ENCODE measurements at regions not wholly inside any gene's neighbourhood (a gene's known extent, or its start where the extent isn't known, plus 50 kb on each side); places are given as distances from the start of the nearest gene placed in this dataset.

GRCh38 chr20:57828696-57829095, 118.9 kb upstream of the PMEPA1 start:
- Histone ChIP-seq H3K27ac (no peak overlapping the region), H3K36me3 (no peaks in the 10 kb centered on the region), H3K4me3 (no peak overlapping the region), H3K27me3 (no peaks in the 10 kb centered on the region), H3K4me1 (peaks cover 0 to 6% of the 10 kb centered on the region in 2 donors), H3K9me3 (no peaks in the 10 kb centered on the region)
- intact Hi-C loops (cut with DNase I), result no loop called here
- no peak for TF ChIP-seq CTCF (IDR thresholded peaks at IDR 0.05)
- DNase-seq (ENCODE audit: low spot score in 2 of 2), result no peak

GRCh38 chr20:57826666-57827287, 117.0 kb upstream of the PMEPA1 start:
- intact Hi-C loops (cut with DNase I), result no loop called here
- H3K4me1 ChIP-seq, result peaks cover 0 to 6% of the 10 kb centered on the region in 2 donors
- H3K4me3 ChIP-seq, result no peak overlapping the region
- H3K27ac ChIP-seq, result no peak overlapping the region
- no peak for TF ChIP-seq CTCF (IDR thresholded peaks at IDR 0.05)
- H3K36me3 ChIP-seq, result no peaks in the 10 kb centered on the region
- DNase-seq (ENCODE audit: low spot score in 2 of 2), result no peak
- no peaks in the 10 kb centered on the region for H3K9me3 ChIP-seq
- H3K27me3 ChIP-seq, result no peaks in the 10 kb centered on the region

GRCh38 chr20:57824909-57825308, 115.1 kb upstream of the PMEPA1 start:
- Histone ChIP-seq H3K27ac (no peak overlapping the region), H3K4me3 (no peak overlapping the region), H3K9me3 (no peaks in the 10 kb centered on the region), H3K4me1 (peaks cover 0 to 6% of the 10 kb centered on the region in 2 donors), H3K36me3 (no peaks in the 10 kb centered on the region), H3K27me3 (no peaks in the 10 kb centered on the region)
- DNase-seq (ENCODE audit: low spot score in 2 of 2), result no peak
- no peak for TF ChIP-seq CTCF (IDR thresholded peaks at IDR 0.05)
- intact Hi-C loops (cut with DNase I), result no loop called here

- no peak for TF ChIP-seq CTCF (IDR thresholded peaks at IDR 0.05)
- intact Hi-C loops (cut with DNase I), result no loop called here
- Histone ChIP-seq H3K4me1 (peaks cover 0 to 6% of the 10 kb centered on the region in 2 donors), H3K9me3 (no peaks in the 10 kb centered on the region), H3K27ac (no peak overlapping the region), H3K36me3 (no peaks in the 10 kb centered on the region), H3K27me3 (no peaks in the 10 kb centered on the region), H3K4me3 (no peak overlapping the region)
- DNase-seq (ENCODE audit: low spot score in 2 of 2), result no peak
Observed at GRCh38 chr20:57821935-57822334, 112.1 kb upstream of the PMEPA1 start.

- Histone ChIP-seq H3K36me3 (no peaks in the 10 kb centered on the region), H3K27ac (no peak overlapping the region), H3K9me3 (no peaks in the 10 kb centered on the region), H3K4me3 (no peak overlapping the region), H3K4me1 (no peaks in the 10 kb centered on the region), H3K27me3 (no peaks in the 10 kb centered on the region)
- intact Hi-C loops (cut with DNase I), result no loop called here
- TF ChIP-seq CTCF (IDR thresholded peaks at IDR 0.05), result no peak
- DNase-seq (ENCODE audit: low spot score in 2 of 2), result no peak
Observed at GRCh38 chr20:57819691-57820380, 110.0 kb upstream of the PMEPA1 start.

Measured in ascending aorta (tissue), 2 donors.